22Rv1 (cell line): ENCODE measurements at regions not wholly inside any gene's neighbourhood (a gene's known extent, or its start where the extent isn't known, plus 50 kb on each side); places are given as distances from the start of the nearest gene placed in this dataset.

Experiments
- CTCF ChIP-seq: fragments of 450-650 bp; IDR thresholded peaks from 2 replicates; pipeline ENCODE4 v1.5.1; 2017; ENCODE audit warnings: mild to moderate bottlenecking
- ZFX ChIP-seq: fragments of 450-650 bp; IDR thresholded peaks from 2 replicates; pipeline ENCODE4 v1.6.1; 2017; ENCODE audit warnings: antibody characterized with exemption, borderline replicate concordance

GRCh38 chr13:80195649-80196048 lies 145.3 kb downstream of the SPRY2 start:
- TF ChIP-seq CTCF (no peak), ZFX (no peak)
